Peyer's patch (tissue), 4 donors: ENCODE measurements at regions not wholly inside any gene's neighbourhood (a gene's known extent, or its start where the extent isn't known, plus 50 kb on each side); places are given as distances from the start of the nearest gene placed in this dataset.
"Not testable (repeated sequence)": the region's sequence is repeated elsewhere in the genome, so short reads cannot be mapped to it uniquely, and the experiment has no call there.

Experiments used
- DNase-seq, 3 donors: peaks; one replicate each; pipeline ENCODE4 v3.0.0-alpha.2; 2017 to 2019
- H3K27ac ChIP-seq, 4 donors: fragments of 200-600 bp; sonication (generic); one replicate each; pipeline ENCODE4 v1.5.1; 2016 to 2019
- H3K27me3 ChIP-seq, 2 donors: fragments of 200-600 bp; sonication (generic); one replicate each; pipeline ENCODE4 v1.5.1; 2019
- H3K36me3 ChIP-seq, 3 donors: fragments of 200-600 bp; sonication (generic); one replicate each; pipeline ENCODE4 v1.5.1; 2016 to 2019
- H3K4me1 ChIP-seq, 4 donors: fragments of 200-600 bp; sonication (generic); one replicate each; pipeline ENCODE4 v1.5.1; 2016 to 2019
- H3K4me3 ChIP-seq, 4 donors: fragments of 200-600 bp; sonication (generic); 1 replicate in 3 of 4; 2 replicates in 1 of 4; pipeline ENCODE4 v1.5.1; 2016 to 2019; ENCODE audit warnings: mild to moderate bottlenecking in 1 of 4
- H3K9me3 ChIP-seq, 4 donors: fragments of 200-600 bp; sonication (generic); one replicate each; pipeline ENCODE4 v1.5.1; 2016 to 2019; ENCODE audit warnings: mild to moderate bottlenecking in 1 of 4
- POLR2A ChIP-seq, 2 donors: fragments of 450-650 bp; IDR thresholded peaks; one replicate each; pipeline ENCODE4 v1.5.1; 2017; ENCODE audit warnings: antibody characterized with exemption in 2 of 2, mild to moderate bottlenecking in 2 of 2, moderate library complexity in 2 of 2
- TF ChIP-seq, protein P1 (sequence below), 6 experiments: fragments of 450-650 bp in 4 of 6; fragments of 200-600 bp in 2 of 6; sonication (generic) in 1 of 6; IDR thresholded peaks; one replicate each; pipeline ENCODE4 v1.5.1; 2017 to 2019; ENCODE audit warnings: antibody characterized with exemption in 6 of 6, mild to moderate bottlenecking in 3 of 6, moderate library complexity in 1 of 6

DNA sequence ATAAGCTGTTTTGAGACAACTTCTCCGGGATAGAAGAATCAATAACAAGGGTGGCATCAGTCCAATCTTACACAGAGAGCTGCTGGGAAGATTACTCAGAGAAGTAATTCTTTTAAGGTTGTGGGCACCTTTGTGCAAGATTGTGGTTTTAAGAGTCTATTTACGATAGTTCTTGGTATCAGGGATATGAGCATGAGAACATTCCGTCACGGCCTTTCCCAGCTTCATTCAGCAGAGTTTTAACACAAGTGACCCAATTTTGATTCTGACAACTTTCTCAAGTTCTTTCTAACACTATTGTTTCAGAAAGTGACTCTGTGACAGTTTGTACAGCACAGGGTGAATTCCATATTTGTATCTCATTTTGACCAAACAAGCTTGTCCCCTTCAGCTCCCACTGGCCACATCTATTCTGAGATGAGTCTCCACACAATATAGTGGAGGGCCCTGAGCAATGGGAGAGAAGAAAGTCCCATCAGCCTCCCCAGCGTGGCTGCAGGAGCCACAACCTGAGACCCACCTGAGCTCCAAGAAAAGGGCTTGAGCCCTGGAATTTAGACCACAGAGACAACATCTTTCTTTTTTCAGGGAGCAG lies 869.2 kb downstream of the TMEM121 start:
- Histone ChIP-seq H3K9me3 (no peaks in the 10 kb centered on the region), H3K4me1 (no peaks in the 10 kb centered on the region), H3K4me3 (no peak overlapping the region), H3K27me3 (no peaks in the 10 kb centered on the region), H3K27ac (no peak overlapping the region), H3K36me3 (no peaks in the 10 kb centered on the region)
- no peak for DNase-seq
- TF ChIP-seq, protein P1, sequence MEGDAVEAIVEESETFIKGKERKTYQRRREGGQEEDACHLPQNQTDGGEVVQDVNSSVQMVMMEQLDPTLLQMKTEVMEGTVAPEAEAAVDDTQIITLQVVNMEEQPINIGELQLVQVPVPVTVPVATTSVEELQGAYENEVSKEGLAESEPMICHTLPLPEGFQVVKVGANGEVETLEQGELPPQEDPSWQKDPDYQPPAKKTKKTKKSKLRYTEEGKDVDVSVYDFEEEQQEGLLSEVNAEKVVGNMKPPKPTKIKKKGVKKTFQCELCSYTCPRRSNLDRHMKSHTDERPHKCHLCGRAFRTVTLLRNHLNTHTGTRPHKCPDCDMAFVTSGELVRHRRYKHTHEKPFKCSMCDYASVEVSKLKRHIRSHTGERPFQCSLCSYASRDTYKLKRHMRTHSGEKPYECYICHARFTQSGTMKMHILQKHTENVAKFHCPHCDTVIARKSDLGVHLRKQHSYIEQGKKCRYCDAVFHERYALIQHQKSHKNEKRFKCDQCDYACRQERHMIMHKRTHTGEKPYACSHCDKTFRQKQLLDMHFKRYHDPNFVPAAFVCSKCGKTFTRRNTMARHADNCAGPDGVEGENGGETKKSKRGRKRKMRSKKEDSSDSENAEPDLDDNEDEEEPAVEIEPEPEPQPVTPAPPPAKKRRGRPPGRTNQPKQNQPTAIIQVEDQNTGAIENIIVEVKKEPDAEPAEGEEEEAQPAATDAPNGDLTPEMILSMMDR (IDR thresholded peaks at IDR 0.05): no peak

DNA sequence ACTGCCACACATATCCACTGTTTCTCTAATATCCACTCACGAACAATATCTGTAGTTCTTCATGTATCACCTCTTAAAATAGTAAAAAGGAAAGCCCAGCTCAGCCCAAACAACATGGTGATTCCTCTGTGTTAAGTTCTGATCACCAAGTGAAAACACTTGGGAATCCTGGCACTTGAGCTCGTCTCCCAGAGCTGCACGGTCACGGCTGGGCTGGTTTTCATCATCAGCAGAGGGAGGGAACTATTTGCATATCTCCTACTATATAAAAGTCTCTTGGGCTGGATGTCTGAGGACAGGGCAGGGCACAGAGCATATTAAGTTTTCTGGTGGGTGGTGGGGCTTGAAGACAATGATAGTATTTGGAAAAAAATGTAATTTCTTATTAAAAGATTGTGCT lies 870.6 kb downstream of the TMEM121 start:
- no peaks in the 10 kb centered on the region for H3K9me3 ChIP-seq
- H3K36me3 ChIP-seq: no peaks in the 10 kb centered on the region
- H3K27me3 ChIP-seq: no peaks in the 10 kb centered on the region
- DNase-seq: no peak
- no peaks in the 10 kb centered on the region for H3K4me1 ChIP-seq
- no peak overlapping the region for H3K27ac ChIP-seq
- no peak for TF ChIP-seq POLR2A (IDR thresholded peaks at IDR 0.05)
- TF ChIP-seq, protein P1 (IDR thresholded peaks at IDR 0.05): no peak
- H3K4me3 ChIP-seq: no peak overlapping the region

GRCh38 chr14:106398931-106399331 lies 872.5 kb downstream of the TMEM121 start:
- not testable (repeated sequence) for H3K27me3 ChIP-seq, H3K4me1 ChIP-seq, H3K9me3 ChIP-seq, H3K36me3 ChIP-seq, H3K27ac ChIP-seq, DNase-seq
- H3K4me3 ChIP-seq: peak overlapping the region in 2 of 4 donors; percentile 21 to 24

GRCh38 chr14:106401316-106401715 lies 874.9 kb downstream of the TMEM121 start:
- DNase-seq, H3K27me3 ChIP-seq, H3K27ac ChIP-seq, H3K4me1 ChIP-seq, H3K9me3 ChIP-seq, H3K4me3 ChIP-seq, H3K36me3 ChIP-seq: not testable (repeated sequence)

- H3K36me3 ChIP-seq, H3K27me3 ChIP-seq, H3K4me3 ChIP-seq, H3K4me1 ChIP-seq, H3K9me3 ChIP-seq, H3K27ac ChIP-seq: not testable (repeated sequence)
- peak in 2 of 3 donors; percentile 20 to 59 for DNase-seq
- TF ChIP-seq, protein P1 (IDR thresholded peaks at IDR 0.05): peak in 3 of 6 experiments; percentile 12 to 27 (median 16)
These were observed 883.8 kb downstream of the TMEM121 start for GRCh38 chr14:106410229-106410628.

- Histone ChIP-seq H3K4me1 (no peaks in the 10 kb centered on the region), H3K9me3 (no peaks in the 10 kb centered on the region), H3K27me3 (no peaks in the 10 kb centered on the region), H3K36me3 (no peaks in the 10 kb centered on the region), H3K27ac (no peak overlapping the region), H3K4me3 (no peak overlapping the region)
- TF ChIP-seq POLR2A (IDR thresholded peaks at IDR 0.05): no peak
- TF ChIP-seq, protein P1 (IDR thresholded peaks at IDR 0.05): no peak
- DNase-seq: no peak
These were observed 888.1 kb downstream of the TMEM121 start for GRCh38 chr14:106414464-106414863.
